GF-D8 (cell line): ENCODE measurements at regions not wholly inside any gene's neighbourhood (a gene's known extent, or its start where the extent isn't known, plus 50 kb on each side); places are given as distances from the start of the nearest gene placed in this dataset.
"Not testable (repeated sequence)": the region's sequence is repeated elsewhere in the genome, so short reads cannot be mapped to it uniquely, and the experiment has no call there.

ENCODE experiments used
- DNase-seq: peaks from one replicate; lab custom pipeline; 2025; lab: John Stamatoyannopoulos, UW

GRCh38 chr14:54010981-54011380, 54.4 kb upstream of the BMP4 start:
- DNase-seq, result no peak

GRCh38 chr14:54023027-54023426, 66.4 kb upstream of the BMP4 start:
- DNase-seq, result no peak

DNA sequence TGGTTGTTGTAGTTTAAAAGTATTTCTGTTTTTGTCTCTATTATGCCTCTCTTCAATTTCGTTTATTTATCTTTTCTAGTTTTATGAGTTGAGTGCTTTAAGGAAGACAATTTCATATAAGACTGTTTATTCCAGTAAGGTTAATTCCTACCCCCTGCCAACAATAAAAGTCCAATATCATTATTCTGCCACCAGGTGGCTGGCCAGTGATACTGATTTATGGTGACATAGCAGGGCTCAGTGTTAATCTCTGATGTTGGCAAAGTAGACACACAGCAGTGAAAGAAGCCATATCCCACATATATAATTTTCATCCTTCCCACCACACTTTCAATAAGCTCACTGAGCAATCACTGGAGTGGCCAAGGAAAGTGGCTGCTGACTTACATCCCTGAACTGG, 69.0 kb upstream of the BMP4 start:
- no peak for DNase-seq

GRCh38 chr14:54026671-54027070, 70.0 kb upstream of the BMP4 start:
- no peak for DNase-seq

- not testable (repeated sequence) for DNase-seq
Measured at GRCh38 chr14:54030996-54031395, 74.4 kb upstream of the BMP4 start.

GRCh38 chr14:54033285-54033684, 76.7 kb upstream of the BMP4 start:
- not testable (repeated sequence) for DNase-seq

DNA sequence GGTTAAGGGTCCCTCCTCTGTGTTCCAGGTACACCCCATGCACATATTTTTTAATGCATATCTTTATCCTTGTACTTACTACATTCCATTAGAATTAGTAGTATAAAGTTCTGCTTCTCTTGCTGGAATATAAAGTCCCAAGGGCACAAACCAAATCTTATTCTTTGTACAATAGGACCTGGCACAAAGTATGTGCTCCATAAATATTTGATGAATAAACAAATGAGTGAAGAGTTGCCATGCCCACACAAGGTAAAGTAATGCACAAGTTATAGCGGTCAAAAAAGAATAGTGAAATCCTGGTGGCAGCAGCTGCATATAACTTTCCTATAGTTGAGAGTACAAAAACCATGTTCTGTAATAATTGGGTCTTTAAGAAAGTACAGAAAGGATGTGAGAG, 82.1 kb upstream of the BMP4 start:
- DNase-seq, result no peak

DNA sequence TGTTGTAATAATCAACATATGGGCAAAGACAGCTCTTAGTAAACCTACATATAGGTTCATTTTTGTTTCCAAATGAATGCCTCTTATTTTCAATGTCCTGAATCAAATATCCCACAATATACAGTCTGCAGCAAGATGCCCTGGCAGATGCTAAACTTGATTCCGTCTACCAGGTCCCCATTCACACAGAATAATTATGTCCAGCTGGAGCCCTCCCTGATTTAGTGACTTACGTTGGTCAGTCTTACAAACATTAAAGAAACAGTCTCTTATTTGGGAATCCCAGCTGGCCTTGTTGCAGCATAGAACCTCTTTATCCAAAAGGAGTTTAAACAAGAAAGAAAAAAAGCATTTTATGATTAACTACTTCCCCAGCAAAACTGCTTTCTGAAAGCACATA, 82.7 kb upstream of the BMP4 start:
- DNase-seq, result no peak

GRCh38 chr14:54040846-54041245, 84.2 kb upstream of the BMP4 start:
- DNase-seq, result no peak

DNA sequence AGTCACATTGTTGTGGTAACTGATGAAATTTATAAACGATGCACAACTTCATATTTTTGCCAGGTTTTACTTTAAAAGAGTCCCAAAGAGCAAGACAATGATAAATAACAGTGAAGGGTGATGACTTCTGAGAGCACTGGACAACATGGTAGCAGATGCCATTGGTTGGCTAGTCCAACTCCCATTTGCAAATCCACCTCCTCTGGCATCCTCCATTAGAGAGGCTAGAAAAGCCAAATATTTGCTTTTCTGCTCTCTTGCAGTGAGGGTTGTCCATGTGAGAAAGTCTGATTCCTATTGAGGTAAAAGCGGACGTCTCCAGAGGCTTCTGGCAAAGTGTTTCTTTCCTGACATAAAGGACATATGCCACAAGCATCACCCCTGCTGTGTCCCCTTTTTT, 89.6 kb upstream of the BMP4 start:
- no peak for DNase-seq

DNA sequence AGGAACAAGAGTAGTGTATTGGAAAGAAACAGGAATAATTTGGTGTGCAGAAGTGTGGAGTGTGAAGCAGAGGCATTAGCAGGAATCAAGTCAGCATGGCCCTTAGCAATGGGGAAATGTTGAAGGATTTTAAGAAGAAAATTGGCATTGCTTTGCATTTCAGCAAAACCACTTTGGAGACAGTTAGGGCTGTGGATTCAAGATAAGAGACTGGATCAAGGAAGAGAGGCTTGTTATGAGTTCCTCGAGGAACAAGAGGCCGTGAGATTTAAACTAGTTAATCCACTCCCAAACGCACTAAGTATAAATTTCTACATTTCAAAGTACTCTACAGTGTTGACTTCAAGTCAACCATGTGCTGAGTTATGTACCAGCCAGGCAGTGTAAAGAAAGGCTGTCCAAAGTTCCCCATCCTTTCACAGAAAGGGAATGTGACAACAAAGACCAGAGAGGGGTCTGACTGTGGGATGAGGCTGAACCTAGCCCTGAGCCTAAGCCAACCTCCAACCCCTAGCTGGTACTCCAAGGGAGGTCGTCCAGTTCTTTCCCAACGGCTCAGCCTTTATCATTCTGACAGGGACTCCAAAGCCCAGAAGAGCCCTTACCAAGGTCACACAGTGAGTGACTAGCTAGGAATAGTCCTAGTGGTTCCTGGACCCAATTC, 91.2 kb upstream of the BMP4 start:
- no peak for DNase-seq

DNA sequence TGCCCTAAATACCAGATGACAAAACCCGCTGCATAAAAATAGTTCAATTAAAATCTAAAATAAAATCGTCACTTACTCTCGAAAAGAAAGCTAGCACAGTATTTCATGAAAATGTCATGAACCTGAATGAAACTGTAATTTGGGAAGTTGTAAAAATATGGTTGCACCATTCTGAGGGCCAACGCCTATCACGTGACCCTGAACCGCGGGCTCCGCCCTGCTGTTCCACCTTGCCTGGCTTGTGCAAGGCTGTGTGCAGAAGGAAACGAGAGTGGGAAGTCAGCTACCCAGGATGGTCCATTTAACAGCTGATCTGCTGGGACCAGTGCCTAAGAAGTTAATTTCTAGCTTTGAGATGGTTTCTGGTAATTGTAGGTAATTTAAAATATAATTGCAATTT, 91.7 kb upstream of the BMP4 start:
- DNase-seq, result no peak

GRCh38 chr14:54048736-54049135, 92.1 kb upstream of the BMP4 start:
- DNase-seq, result no peak

DNA sequence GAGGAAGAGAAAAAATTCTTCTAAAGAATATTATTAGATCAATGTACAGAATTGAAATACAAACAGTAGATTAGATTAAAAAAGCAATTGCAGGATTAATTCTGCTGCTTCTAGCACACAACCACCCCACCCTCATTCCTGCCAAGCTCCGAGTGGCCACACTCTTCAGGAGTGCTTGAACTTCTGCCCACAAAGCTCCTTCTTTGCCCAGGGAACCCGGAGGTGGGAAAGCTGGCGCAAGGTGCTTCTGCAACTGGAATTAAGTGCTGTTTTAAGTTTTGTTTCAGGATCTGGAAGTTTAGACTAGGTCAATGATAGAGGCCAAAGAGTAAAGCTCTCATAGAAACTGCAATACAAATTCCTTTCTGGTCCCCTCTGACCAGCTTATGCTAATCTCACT, 94.1 kb upstream of the BMP4 start:
- no peak for DNase-seq

DNA sequence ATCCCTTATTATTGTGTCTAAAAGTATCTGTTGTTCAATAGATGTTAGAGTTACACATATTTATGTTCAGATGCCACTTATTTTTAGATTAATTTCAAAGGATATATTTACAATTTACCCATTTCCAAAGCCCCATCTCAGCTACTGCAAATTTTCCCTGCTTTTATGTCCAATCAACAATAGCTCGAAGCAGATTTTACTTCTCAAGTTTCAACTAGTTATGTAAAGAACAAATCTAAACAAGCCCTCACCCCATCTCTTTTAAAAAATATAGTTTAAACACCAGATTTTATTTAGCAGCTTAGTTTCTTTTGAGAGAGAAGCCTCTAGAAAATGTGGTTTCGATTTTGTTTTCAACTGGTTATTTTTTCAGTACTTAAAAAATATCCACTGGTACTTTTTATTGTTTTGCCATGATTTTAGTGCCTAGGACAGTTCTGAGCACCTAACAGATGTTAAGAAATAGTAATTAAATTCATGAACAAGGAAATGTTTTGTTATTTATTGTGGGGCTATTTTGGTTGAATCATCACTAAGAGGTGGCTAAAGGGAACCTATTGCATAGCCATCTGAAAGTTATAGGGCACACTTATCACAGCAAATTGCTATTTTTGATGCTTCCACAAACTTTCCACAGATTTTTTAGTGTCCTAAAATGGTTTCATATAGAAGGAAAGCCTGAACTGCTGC, 96.2 kb upstream of the BMP4 start:
- DNase-seq, result no peak

- DNase-seq, result no peak
Measured at GRCh38 chr14:54053386-54053745, 96.7 kb upstream of the BMP4 start.

- no peak for DNase-seq
Measured at GRCh38 chr14:54058505-54058904, 101.9 kb upstream of the BMP4 start.

GRCh38 chr14:54083549-54084239, 127.1 kb upstream of the BMP4 start:
- no peak for DNase-seq

GRCh38 chr14:54085232-54085761, 128.7 kb upstream of the BMP4 start:
- DNase-seq, result no peak

GRCh38 chr14:54085841-54086240, 129.2 kb upstream of the BMP4 start:
- DNase-seq, result no peak

DNA sequence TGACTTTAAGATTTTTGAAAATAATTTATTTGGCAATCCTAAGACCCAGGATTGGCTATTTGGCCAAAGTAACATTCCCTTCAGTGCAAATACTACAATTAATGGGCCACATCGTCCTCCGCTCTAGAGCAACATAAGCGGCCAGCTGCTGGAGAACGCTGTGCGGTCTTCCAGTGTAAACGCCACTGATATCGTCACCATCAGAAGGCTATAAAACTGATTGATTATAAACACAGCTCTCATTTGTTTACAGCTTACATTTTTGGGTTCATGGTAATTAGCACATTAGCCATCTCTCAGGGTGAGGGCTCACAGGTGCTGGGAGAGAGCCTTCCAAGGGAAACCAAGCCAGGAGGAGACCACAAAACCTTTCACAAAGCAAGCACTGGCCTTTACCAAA, 130.1 kb upstream of the BMP4 start:
- DNase-seq, result no peak

- no peak for DNase-seq
Measured at GRCh38 chr14:54087376-54087775, 130.8 kb upstream of the BMP4 start.

GRCh38 chr14:54088271-54088670, 131.6 kb upstream of the BMP4 start:
- DNase-seq, result no peak
